IMR-90 (cell line): ENCODE measurements at regions not wholly inside any gene's neighbourhood (a gene's known extent, or its start where the extent isn't known, plus 50 kb on each side); places are given as distances from the start of the nearest gene placed in this dataset.

Source experiments
- CTCF ChIP-seq: conservative IDR thresholded peaks from 2 replicates; pipeline ENCODE4 v1.5.1; 2012; ENCODE audit warnings: mild to moderate bottlenecking, low read depth, low read length, improper control_type of control experiment
- MAFK ChIP-seq: IDR thresholded peaks from 2 replicates; pipeline ENCODE4 v1.6.1; 2012; ENCODE audit warnings: low read depth, low read length, improper control_type of control experiment
- POLR2A ChIP-seq: IDR thresholded peaks from 2 replicates; pipeline ENCODE4 v1.6.1; 2012; ENCODE audit warnings: mild to moderate bottlenecking, low read depth, low read length

- no peak for TF ChIP-seq CTCF
- TF ChIP-seq POLR2A: no peak
- no peak for TF ChIP-seq MAFK
Measured at GRCh38 chr13:70529652-70530051, 421.4 kb upstream of the KLHL1 start.
